Activated CD8-positive, alpha-beta T cell treated with anti-CD3 and anti-CD28 coated beads for 36 hours (primary cell): ENCODE measurements at regions not wholly inside any gene's neighbourhood (a gene's known extent, or its start where the extent isn't known, plus 50 kb on each side); places are given as distances from the start of the nearest gene placed in this dataset.

Experiments
- ATAC-seq: fragments of 200-7000 bp; cut with Tn5 transposase; one replicate; pipeline ENCODE4 v1.10.0; 2021; ENCODE audit warnings: mild to moderate bottlenecking, moderate library complexity
- CTCF ChIA-PET: fragments of 350-600 bp; sonication (Branson Sonifier 250); formaldehyde crosslinking; loops from one replicate; lab custom pipeline; 2021; ENCODE audit warnings: antibody characterized with exemption; lab: Charles Lee
- POLR2A ChIA-PET: fragments of 350-600 bp; sonication (Branson Sonifier 250); formaldehyde crosslinking; loops from one replicate; lab custom pipeline; 2021; ENCODE audit warnings: antibody characterized with exemption; lab: Charles Lee
- DNase-seq: peaks from one replicate; pipeline ENCODE4 v3.0.0-alpha.2; 2020
- H3K27ac Mint-ChIP-seq: one replicate; pipeline ENCODE4 v1.8.0; 2021; ENCODE audit warnings: mild to moderate bottlenecking, mixed read lengths
- H3K27me3 Mint-ChIP-seq: one replicate; pipeline ENCODE4 v1.8.0; 2021; ENCODE audit warnings: mixed read lengths
- H3K36me3 Mint-ChIP-seq: one replicate; pipeline ENCODE4 v1.8.0; 2021; ENCODE audit warnings: low read depth, mixed read lengths
- H3K4me1 Mint-ChIP-seq: one replicate; pipeline ENCODE4 v1.8.0; 2021; ENCODE audit warnings: low read depth, mixed read lengths
- H3K4me3 Mint-ChIP-seq: one replicate; pipeline ENCODE4 v1.8.0; 2021; ENCODE audit warnings: mild to moderate bottlenecking, moderate library complexity, mixed read lengths
- H3K9me3 Mint-ChIP-seq: one replicate; pipeline ENCODE4 v1.8.0; 2021; ENCODE audit warnings: mixed read lengths
- CTCF ChIP-seq: fragments of 200-600 bp; IDR thresholded peaks from one replicate; pipeline ENCODE4 v1.8.0; 2022; ENCODE audit warnings: antibody characterized with exemption, mild to moderate bottlenecking
- intact Hi-C: fragments of 100-400 bp; cut with micrococcal nuclease; formaldehyde crosslinking; loops from one replicate; pipeline ENCODE4 v1.10.0; 2022

- H3K4me1 Mint-ChIP-seq: no peaks in the 10 kb centered on the region
- no peaks in the 10 kb centered on the region for H3K27me3 Mint-ChIP-seq
- peaks cover 2% of the 10 kb centered on the region for H3K9me3 Mint-ChIP-seq
- intact Hi-C loops: no loop called here
- H3K36me3 Mint-ChIP-seq: no peaks in the 10 kb centered on the region
- CTCF ChIA-PET: no interaction called here
- ATAC-seq (no peak), DNase-seq (no peak)
- no peak for TF ChIP-seq CTCF
- no peak overlapping the region for H3K4me3 Mint-ChIP-seq
- H3K27ac Mint-ChIP-seq: no peak overlapping the region
- POLR2A ChIA-PET: interaction anchor here (0.6 kb wide), 1 partner anchor 45 kb away, joined by 3 read pairs; no protein-coding TSS in a partner anchor
Measured at GRCh38 chr9:118946669-118947068, 422.6 kb downstream of the BRINP1 start.

GRCh38 chr9:118954857-118955256 lies 414.4 kb downstream of the BRINP1 start:
- Mint-ChIP-seq H3K27ac (no peak overlapping the region), H3K4me1 (no peaks in the 10 kb centered on the region), H3K27me3 (no peaks in the 10 kb centered on the region), H3K4me3 (no peak overlapping the region), H3K9me3 (peaks cover 2% of the 10 kb centered on the region), H3K36me3 (no peaks in the 10 kb centered on the region)
- ChIA-PET CTCF (no interaction called here), POLR2A (no interaction called here)
- no peak for TF ChIP-seq CTCF
- DNase-seq (no peak), ATAC-seq (no peak)
- intact Hi-C loops: no loop called here

GRCh38 chr9:118957585-118957984 lies 411.6 kb downstream of the BRINP1 start:
- peaks cover 2% of the 10 kb centered on the region for H3K9me3 Mint-ChIP-seq
- H3K4me3 Mint-ChIP-seq: no peak overlapping the region
- no peaks in the 10 kb centered on the region for H3K27me3 Mint-ChIP-seq
- DNase-seq: no peak
- ATAC-seq: no peak
- H3K36me3 Mint-ChIP-seq: no peaks in the 10 kb centered on the region
- intact Hi-C loops: no loop called here
- ChIA-PET CTCF (no interaction called here), POLR2A (no interaction called here)
- no peaks in the 10 kb centered on the region for H3K4me1 Mint-ChIP-seq
- TF ChIP-seq CTCF: no peak
- H3K27ac Mint-ChIP-seq: no peak overlapping the region

GRCh38 chr9:118959366-118959765 lies 409.9 kb downstream of the BRINP1 start:
- TF ChIP-seq CTCF: no peak
- no peak overlapping the region for H3K27ac Mint-ChIP-seq
- CTCF ChIA-PET: no interaction called here
- POLR2A ChIA-PET: no interaction called here
- intact Hi-C loops: no loop called here
- no peak for DNase-seq
- ATAC-seq: no peak
- H3K4me1 Mint-ChIP-seq: no peaks in the 10 kb centered on the region
- H3K4me3 Mint-ChIP-seq: no peak overlapping the region
- no peaks in the 10 kb centered on the region for H3K36me3 Mint-ChIP-seq
- H3K9me3 Mint-ChIP-seq: peaks cover 2% of the 10 kb centered on the region
- H3K27me3 Mint-ChIP-seq: no peaks in the 10 kb centered on the region

- Mint-ChIP-seq H3K9me3 (peaks cover 4% of the 10 kb centered on the region), H3K36me3 (no peaks in the 10 kb centered on the region), H3K27me3 (no peaks in the 10 kb centered on the region), H3K4me1 (no peaks in the 10 kb centered on the region), H3K4me3 (no peak overlapping the region), H3K27ac (no peak overlapping the region)
- ATAC-seq: no peak
- no peak for TF ChIP-seq CTCF
- ChIA-PET CTCF (no interaction called here), POLR2A (no interaction called here)
- intact Hi-C loops: no loop called here
- DNase-seq: no peak
Measured at GRCh38 chr9:118961857-118962256, 407.4 kb downstream of the BRINP1 start.
